Body of pancreas (tissue), 4 donors: ENCODE measurements at regions not wholly inside any gene's neighbourhood (a gene's known extent, or its start where the extent isn't known, plus 50 kb on each side); places are given as distances from the start of the nearest gene placed in this dataset.

Experiments
- POLR2A ChIP-seq, 3 donors: fragments of 450-650 bp; IDR thresholded peaks; one replicate each; pipeline ENCODE4 v1.6.1; 2016; ENCODE audit warnings: antibody characterized with exemption in 3 of 3, mild to moderate bottlenecking in 2 of 3
- TF ChIP-seq, protein P1 (sequence below), 7 experiments: fragments of 450-650 bp in 4 of 7; fragments of 200-600 bp in 3 of 7; sonication (generic) in 3 of 7; IDR thresholded peaks; one replicate each; pipeline ENCODE4 v1.5.1; 2016 to 2019; ENCODE audit warnings: antibody characterized with exemption in 7 of 7

DNA sequence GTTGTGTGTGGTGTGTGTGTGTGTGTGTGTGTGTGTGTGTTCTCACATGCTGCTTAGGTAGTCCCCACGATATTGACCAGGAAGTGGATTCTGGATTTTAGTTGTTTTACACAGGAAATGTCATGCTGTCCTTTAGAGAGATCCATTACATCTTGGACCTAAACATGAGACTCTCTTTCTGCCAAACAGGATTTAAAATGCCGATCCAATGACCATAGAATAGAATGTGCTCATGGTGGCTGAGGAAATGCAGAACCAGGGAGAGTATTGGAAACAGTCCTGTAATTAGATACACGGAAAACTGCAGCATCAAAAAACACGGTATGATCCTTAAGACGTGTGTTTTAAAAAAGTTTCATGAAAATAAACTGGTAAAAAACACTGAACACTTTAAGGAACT is 347.8 kb upstream of the FRG1 start:
- TF ChIP-seq, protein P1, sequence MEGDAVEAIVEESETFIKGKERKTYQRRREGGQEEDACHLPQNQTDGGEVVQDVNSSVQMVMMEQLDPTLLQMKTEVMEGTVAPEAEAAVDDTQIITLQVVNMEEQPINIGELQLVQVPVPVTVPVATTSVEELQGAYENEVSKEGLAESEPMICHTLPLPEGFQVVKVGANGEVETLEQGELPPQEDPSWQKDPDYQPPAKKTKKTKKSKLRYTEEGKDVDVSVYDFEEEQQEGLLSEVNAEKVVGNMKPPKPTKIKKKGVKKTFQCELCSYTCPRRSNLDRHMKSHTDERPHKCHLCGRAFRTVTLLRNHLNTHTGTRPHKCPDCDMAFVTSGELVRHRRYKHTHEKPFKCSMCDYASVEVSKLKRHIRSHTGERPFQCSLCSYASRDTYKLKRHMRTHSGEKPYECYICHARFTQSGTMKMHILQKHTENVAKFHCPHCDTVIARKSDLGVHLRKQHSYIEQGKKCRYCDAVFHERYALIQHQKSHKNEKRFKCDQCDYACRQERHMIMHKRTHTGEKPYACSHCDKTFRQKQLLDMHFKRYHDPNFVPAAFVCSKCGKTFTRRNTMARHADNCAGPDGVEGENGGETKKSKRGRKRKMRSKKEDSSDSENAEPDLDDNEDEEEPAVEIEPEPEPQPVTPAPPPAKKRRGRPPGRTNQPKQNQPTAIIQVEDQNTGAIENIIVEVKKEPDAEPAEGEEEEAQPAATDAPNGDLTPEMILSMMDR (IDR thresholded peaks at IDR 0.05), result no peak
- TF ChIP-seq POLR2A (IDR thresholded peaks at IDR 0.05), result no peak
